ELF-1 (cell line): ENCODE measurements at regions not wholly inside any gene's neighbourhood (a gene's known extent, or its start where the extent isn't known, plus 50 kb on each side); places are given as distances from the start of the nearest gene placed in this dataset.

ENCODE experiments used
- DNase-seq: peaks from one replicate; pipeline ENCODE4 v3.0.0-alpha.2; 2016; ENCODE audit warnings: low read depth, low spot score

- no peak for DNase-seq
Observed at GRCh38 chr7:84821671-84822534, 365.0 kb downstream of the SEMA3D start.

GRCh38 chr7:84820481-84820880 is 366.4 kb downstream of the SEMA3D start:
- no peak for DNase-seq

GRCh38 chr7:84817016-84817415 is 369.8 kb downstream of the SEMA3D start:
- no peak for DNase-seq

DNA sequence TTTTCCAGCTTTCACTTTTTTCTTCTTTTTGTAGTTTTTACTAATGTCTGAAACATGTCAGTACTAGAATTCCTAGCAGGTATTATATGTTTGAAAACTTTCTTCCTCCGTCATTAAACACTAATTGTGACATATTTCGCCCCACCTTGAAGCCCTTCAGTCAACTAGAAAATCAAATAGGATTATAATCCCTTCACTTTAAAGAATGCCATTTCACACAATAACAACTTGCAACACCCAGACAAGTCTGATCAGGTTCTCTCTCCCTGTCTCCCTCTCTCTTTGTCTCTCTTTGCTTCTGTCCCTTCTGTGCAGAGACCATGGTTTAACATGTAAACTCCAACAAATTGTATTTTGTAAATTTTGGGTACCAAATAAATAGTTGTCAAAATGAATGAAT is 373.5 kb downstream of the SEMA3D start:
- no peak for DNase-seq

GRCh38 chr7:84812021-84812420 is 374.8 kb downstream of the SEMA3D start:
- no peak for DNase-seq

GRCh38 chr7:84811362-84811761 is 375.5 kb downstream of the SEMA3D start:
- DNase-seq, result no peak

- no peak for DNase-seq
Observed at GRCh38 chr7:84809877-84810276, 377.0 kb downstream of the SEMA3D start.

DNA sequence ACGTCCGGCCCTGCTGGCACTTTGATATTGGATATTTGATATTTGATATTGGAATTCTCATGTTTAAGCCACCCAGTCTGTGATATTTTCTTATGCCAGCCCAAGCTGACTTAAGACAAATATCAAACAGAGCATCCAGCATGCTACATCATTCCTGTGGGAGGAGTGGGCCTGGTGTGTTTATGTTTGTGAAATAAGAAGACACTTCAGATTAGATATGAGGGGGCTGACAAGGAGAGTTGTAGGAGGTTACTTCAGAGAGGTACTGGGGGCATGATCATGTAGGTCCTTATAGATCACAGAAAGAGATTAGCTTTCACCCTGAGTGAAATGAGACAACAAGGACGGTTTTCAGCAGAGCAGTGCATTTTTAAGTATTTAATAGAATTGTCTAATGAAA is 382.9 kb downstream of the SEMA3D start:
- no peak for DNase-seq

DNA sequence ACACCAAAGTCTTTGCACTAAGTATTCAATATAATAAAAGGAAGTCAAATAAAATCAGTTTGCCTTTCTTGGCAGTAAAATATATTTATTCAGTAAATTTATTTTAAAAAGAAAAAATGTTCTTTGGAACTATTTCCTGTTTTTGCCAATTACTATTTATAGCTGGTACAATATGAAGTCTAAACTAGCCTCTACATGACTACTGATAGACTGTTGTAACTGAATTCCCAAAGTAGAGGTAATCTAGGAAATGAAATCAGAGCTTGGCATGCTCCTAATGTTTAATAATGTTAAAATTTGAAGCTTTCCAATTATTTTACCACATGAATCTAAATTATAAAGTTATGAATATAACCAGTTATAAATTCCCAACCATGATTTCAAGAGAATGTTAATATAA is 385.5 kb downstream of the SEMA3D start:
- no peak for DNase-seq

DNA sequence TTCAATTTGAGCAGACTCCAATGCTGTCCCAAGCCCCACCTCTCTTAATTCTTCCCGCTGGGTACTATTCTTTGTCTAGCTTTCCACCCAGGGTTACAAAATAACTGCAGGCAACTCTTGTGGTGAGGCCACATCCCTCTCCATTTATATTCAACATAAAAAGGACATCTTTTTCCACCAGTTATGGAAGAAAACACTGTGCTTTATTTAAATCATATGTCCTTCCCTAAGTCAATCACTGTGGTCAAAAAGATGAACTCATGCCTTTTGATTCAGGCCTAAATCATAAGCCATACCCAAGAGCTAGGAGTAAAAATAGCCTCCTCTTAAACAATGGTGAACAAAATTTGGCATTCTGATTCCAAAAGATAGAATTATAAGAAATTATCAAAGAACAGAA is 386.0 kb downstream of the SEMA3D start:
- no peak for DNase-seq

DNA sequence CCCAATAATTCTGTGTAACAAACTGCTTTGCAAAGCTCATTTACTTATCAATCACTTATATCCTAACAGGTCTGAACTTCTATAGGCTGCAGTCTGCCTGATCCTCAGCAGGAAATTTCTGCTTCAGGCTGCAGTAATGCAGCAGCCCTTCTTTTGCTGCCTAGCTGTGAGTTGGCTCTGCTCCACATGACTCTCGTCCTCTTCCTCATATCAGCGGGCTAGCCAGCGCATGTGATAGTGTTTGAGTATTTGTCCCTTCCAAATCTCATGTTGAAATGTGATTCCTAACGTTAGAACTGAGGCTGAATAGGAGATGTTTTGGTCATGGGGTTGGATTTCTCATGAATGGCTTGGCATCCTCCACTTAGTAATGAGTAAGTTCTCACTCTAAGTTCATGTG is 387.8 kb downstream of the SEMA3D start:
- no peak for DNase-seq

DNA sequence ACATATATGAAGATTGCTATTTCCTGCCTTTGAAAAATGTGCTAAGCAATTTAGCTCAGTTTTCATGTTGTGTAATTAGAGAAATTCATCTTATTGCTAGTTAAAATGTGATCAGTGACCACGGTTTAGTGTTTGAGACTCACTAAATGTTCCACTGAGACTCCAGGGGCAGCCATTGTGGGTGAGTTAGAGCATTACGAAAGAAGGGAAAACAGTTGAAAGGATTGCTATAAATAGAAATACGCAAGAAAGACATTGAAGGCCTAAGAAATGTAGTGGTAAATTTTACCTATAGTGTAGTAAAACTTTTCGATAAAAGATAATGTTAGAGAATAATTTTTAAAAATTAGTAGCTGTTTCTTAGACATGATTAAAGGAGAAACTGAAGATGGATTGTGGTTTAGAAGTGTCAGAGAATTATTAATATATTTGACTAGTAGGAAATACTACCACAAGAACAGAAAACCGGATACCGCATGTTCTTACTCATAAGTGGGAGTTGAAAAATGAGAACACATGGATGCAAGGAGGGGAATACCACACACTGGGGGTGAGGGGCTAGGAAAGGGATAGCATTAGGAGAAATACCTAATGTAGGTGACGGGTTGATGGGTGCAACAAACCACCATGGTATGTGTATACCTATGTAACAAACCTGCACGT is 394.5 kb downstream of the SEMA3D start:
- DNase-seq, result no peak

DNA sequence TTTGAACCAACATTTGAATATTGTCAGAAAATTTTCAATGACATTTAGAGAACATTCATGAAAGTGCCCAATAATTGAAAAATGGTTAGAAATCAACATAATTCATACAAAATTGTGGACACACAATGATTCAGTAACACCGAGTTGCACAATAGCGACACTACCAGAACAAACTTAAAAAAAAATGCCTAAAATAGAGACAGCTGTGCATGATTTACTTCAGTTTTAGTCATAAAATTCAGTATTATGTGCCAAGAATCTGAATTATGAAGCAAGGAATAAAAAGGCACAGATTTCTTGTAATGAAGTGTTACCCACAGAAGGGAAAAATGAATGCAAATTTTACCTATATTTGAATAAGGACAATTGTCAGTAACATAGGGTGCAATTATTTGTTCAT is 396.0 kb downstream of the SEMA3D start:
- DNase-seq, result no peak

GRCh38 chr7:84786073-84786472 is 400.8 kb downstream of the SEMA3D start:
- DNase-seq, result no peak

GRCh38 chr7:84784450-84784849 is 402.4 kb downstream of the SEMA3D start:
- no peak for DNase-seq

- no peak for DNase-seq
Observed at GRCh38 chr7:84783141-84783778, 403.6 kb downstream of the SEMA3D start.

DNA sequence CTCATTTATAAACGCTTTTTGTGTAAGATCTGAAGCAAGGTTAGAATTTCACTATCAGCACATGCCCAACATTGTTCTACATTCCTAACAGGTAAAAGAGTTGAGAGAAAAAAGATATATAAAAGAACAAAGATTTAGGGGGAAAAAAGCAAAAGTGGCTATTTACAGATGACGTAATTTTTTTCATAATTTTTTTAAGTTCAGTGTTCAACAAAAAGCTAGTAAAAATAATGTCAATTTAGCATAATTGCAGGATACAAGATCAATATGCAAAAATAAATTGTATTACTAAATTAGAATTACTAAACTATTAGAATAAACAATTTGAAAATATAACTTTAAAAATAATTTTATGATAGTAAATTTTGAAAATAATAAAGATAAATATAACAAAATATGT is 405.0 kb downstream of the SEMA3D start:
- no peak for DNase-seq

DNA sequence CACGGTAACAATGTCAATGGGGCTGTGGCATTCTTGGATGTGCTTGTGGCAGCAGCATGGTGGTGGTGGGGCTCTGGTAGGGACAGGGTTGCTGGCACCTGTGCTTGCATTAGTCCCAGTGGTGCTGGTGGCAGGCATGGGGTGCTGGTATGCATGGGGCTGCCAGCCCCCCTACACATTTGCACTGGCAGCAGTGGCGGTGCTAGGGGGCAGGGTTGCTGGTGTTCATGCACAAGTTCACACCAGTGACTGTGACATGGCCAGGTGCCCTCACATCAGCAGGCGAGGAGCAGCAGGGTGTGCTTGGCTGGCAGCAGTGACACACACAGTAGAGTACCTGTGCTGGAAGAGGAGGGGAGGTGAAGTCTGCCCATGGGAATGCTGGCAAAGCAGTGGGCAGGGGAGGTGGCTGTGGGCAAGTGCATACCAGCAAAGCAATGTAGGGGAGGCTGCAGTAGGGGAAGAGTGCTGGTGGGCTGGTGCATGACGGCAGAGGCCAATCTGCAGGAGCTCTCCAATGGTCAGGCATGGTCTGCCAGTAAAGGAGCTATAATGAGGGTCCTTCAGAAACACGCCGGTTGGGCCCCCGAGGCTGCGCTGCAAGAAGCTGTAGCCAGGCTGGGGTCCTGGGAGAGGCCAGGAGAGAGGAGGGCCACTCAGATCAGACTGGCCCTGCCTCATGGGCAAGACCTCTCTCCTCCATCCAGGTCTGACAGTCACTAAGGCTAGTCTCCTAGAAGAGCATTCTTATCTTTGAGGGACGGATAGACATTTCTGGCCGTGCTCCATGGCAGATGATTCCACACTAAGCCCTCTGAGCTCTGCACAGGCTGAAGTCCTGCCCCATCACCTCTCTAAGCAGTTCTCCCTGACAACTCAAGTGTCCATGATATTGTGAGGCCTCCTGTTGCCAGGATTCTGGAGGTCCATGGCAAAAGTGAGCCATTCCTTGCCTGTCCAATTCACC is 406.4 kb downstream of the SEMA3D start:
- no peak for DNase-seq

DNA sequence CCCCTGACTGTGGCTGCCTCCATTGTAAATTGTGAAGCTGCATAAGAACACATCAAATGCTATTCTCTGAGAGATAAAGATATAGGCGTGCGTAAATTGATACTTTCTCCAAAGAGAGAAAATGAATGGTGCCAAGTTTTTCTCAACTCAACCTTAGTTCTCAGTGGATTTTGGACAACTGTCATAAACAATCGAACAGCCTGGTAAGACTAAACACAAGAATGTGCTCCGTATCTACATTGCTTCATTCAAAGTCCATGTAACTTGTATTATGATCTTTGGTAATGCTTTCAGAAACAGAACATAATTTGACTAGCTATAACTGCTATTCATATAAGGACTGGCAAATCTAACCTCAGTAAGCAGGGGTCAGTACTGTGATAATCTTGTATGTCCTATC is 429.1 kb downstream of the SEMA3D start:
- DNase-seq, result no peak

DNA sequence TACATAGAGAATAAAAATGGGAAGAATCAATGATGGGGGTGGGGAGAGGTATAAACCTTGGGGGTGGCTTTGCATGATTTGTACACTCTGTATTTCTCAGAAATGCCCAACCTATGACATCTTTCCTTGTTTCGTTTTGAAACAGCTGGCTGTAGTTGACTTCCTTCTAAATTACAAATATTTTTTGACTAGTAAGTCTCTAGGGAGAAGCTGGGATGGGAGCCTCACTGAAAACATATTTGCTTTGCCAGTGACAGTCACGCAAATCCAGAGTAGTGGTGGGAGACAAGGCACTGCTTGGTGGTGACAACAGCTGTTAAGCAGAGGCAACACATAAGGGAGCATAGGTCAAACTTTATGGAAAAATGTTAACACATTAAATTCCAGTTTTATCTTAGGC is 440.5 kb downstream of the SEMA3D start:
- DNase-seq, result no peak

GRCh38 chr7:84744385-84744784 is 442.5 kb downstream of the SEMA3D start:
- no peak for DNase-seq
